ENCODE measurements at regions not wholly inside any gene's neighbourhood (a gene's known extent, or its start where the extent isn't known, plus 50 kb on each side); places are given as distances from the start of the nearest gene placed in this dataset.

DNA sequence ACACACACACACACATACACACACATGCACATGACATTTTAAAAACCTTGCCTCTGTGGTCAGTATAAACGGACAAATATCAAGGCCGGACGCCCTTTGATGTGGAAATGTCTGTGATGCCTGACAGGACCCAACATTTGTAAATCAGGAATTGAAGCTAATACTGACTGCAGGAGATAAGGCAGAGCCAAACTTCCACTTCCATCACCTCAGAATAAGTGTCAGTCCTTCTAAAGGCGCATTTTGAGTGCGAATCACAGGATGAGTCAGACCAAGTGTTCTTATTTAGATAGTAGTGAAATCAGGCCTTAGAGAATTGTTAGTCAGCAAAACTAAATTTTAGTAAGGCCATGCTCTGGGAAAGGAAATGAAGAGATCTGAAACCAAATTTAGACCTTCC lies 211.7 kb upstream of the LRATD1 start:
- DNase-seq (ENCODE audit: low read depth, low spot score) (no peak), ATAC-seq (peak; percentile 66), FAIRE-seq (no peak)
- Histone ChIP-seq H3K4me1 (ENCODE audit: control insufficient read depth, insufficient read depth, low read length) (no peaks in the 10 kb centered on the region), H3K36me3 (ENCODE audit: control insufficient read depth in 2 of 2, insufficient read depth in 2 of 2, low read length in 1 of 2) (no peaks in the 10 kb centered on the region), H4K20me1 (ENCODE audit: control insufficient read depth, insufficient read depth) (no peaks in the 10 kb centered on the region), H3K79me2 (ENCODE audit: control insufficient read depth, insufficient read depth, low read length) (no peaks in the 10 kb centered on the region), H3K27ac (ENCODE audit: control insufficient read depth, insufficient read depth) (no peak overlapping the region), H2AFZ (ENCODE audit: control insufficient read depth, low read depth, low read length) (no peak overlapping the region), H3K27me3 (replicated peaks in 1 of 2; ENCODE audit: control insufficient read depth in 2 of 2, insufficient read depth in 2 of 2, low read length in 1 of 2) (no peaks in the 10 kb centered on the region), H3K4me2 (ENCODE audit: control insufficient read depth, insufficient read depth) (no peak overlapping the region), H3K9me3 (replicated peaks; ENCODE audit: control insufficient read depth, insufficient read depth, low read length) (no peaks in the 10 kb centered on the region), H3K4me3 (no peak overlapping the region), H3K9ac (ENCODE audit: control insufficient read depth, insufficient read depth, low read length) (no peak overlapping the region)
- POLR2A ChIA-PET = no interaction called here
- BruUV-seq (replicated peaks) = no TSS peak
- TF ChIP-seq NFIC (IDR thresholded peaks at IDR 0.05; ENCODE audit: low read depth, low read length) (peak; percentile 57; the same call in 1 of the 2 replicates), JUNB (IDR thresholded peaks at IDR 0.05) (peak; percentile 67), RUNX3 (IDR thresholded peaks at IDR 0.05; ENCODE audit: low read length) (peak; percentile 36; the same call in 1 of the 2 replicates), ZNF24 (IDR thresholded peaks at IDR 0.05) (no peak), DPF2 (IDR thresholded peaks at IDR 0.05) (peak; percentile 60; the same call in 1 of the 2 replicates), CREM (IDR thresholded peaks at IDR 0.05; ENCODE audit: low read depth) (peak; percentile 14; the same call in 1 of the 2 replicates), IKZF2 (IDR thresholded peaks at IDR 0.05) (peak; percentile 36 to 51; a peak in 2 of 4 replicates), KLF5 (IDR thresholded peaks at IDR 0.05; ENCODE audit: partially characterized antibody) (no peak), SUZ12 (IDR thresholded peaks at IDR 0.05; ENCODE audit: unreplicated experiment) (no peak), IKZF1 (conservative IDR thresholded peaks at IDR 0.05) (peak; percentile 64), FOXM1 (IDR thresholded peaks at IDR 0.05; ENCODE audit: low read depth, low read length) (0 out of 2 replicates have a peak, but pooled peaks have one; percentile 23), ESRRA (IDR thresholded peaks at IDR 0.05; ENCODE audit: low read length) (no peak), ETV6 (conservative IDR thresholded peaks at IDR 0.05 in 1 of 2, IDR thresholded peaks at IDR 0.05 in 1 of 2; ENCODE audit: borderline replicate concordance in 1 of 2, low read depth in 1 of 2) (peak in 1 of 2 experiments; percentile 20; a peak in 1 of 4 replicates), NBN (IDR thresholded peaks at IDR 0.05) (0 out of 2 replicates have a peak, but pooled peaks have one; percentile 26), MTA2 (IDR thresholded peaks at IDR 0.05; ENCODE audit: low read depth) (peak; percentile 34; the same call in 1 of the 2 replicates)
- TF ChIP-seq, protein P1, sequence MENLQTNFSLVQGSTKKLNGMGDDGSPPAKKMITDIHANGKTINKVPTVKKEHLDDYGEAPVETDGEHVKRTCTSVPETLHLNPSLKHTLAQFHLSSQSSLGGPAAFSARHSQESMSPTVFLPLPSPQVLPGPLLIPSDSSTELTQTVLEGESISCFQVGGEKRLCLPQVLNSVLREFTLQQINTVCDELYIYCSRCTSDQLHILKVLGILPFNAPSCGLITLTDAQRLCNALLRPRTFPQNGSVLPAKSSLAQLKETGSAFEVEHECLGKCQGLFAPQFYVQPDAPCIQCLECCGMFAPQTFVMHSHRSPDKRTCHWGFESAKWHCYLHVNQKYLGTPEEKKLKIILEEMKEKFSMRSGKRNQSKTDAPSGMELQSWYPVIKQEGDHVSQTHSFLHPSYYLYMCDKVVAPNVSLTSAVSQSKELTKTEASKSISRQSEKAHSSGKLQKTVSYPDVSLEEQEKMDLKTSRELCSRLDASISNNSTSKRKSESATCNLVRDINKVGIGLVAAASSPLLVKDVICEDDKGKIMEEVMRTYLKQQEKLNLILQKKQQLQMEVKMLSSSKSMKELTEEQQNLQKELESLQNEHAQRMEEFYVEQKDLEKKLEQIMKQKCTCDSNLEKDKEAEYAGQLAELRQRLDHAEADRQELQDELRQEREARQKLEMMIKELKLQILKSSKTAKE (IDR thresholded peaks at IDR 0.05; ENCODE audit: low read depth, poor library complexity, severe bottlenecking) = peak; percentile 37
- in situ Hi-C loops (cut with MboI) = no loop called here
- WGBS (ENCODE audit: insufficient coverage, insufficient replicate concordance, low lambda C conversion rate, missing lambda C conversion rate) = 23% methylated on average over 5 of the region's 5 CpGs
- SMC1A ChIA-PET (ENCODE audit: uncharacterized antibody, unreplicated experiment) = interaction anchor here (0.7 to 4.7 kb wide), 11 partner anchors 9 to 899 kb away, joined by 3 to 26 read pairs (median 4); no protein-coding TSS in a partner anchor
- RAD21 ChIA-PET (ENCODE audit: unreplicated experiment) = interaction anchor here (0.9 to 1.8 kb wide), 5 partner anchors 19 to 117 kb away, joined by 3 to 5 read pairs (median 3); no protein-coding TSS in a partner anchor
- CTCF ChIA-PET = interaction anchor here (0.9 to 2.2 kb wide), 3 partner anchors 7 to 115 kb away, joined by 3 to 7 read pairs (median 7); no protein-coding TSS in a partner anchor
- intact Hi-C loops (cut with micrococcal nuclease; ENCODE audit: unreplicated experiment) = loop anchor here (5.0 kb wide), 1 partner anchor 114 kb away; no protein-coding TSS in a partner anchor
